Endodermal cell (in vitro differentiated cells): ENCODE measurements at regions not wholly inside any gene's neighbourhood (a gene's known extent, or its start where the extent isn't known, plus 50 kb on each side); places are given as distances from the start of the nearest gene placed in this dataset.

Experiments used
- DNase-seq: peaks from one replicate; pipeline ENCODE4 v3.0.0-alpha.2; 2017
- H3K27ac ChIP-seq: 2 replicates; pipeline ENCODE4 v1.5.1; 2013; ENCODE audit warnings: mild to moderate bottlenecking, low read depth, low read length, moderate library complexity
- H3K27me3 ChIP-seq: 2 replicates; pipeline ENCODE4 v1.6.1; 2013; ENCODE audit warnings: mild to moderate bottlenecking, low read length, moderate library complexity; ENCODE audit not compliant: insufficient read depth, control insufficient read depth, poor library complexity, severe bottlenecking
- H3K36me3 ChIP-seq: 2 replicates; pipeline ENCODE4 v1.7.0; 2013; ENCODE audit warnings: mild to moderate bottlenecking, low read length, moderate library complexity; ENCODE audit not compliant: control insufficient read depth, insufficient read depth
- H3K4me1 ChIP-seq: one replicate; pipeline ENCODE4 v1.7.0; 2013; ENCODE audit warnings: low read length; ENCODE audit not compliant: control insufficient read depth, insufficient read depth
- H3K4me3 ChIP-seq: 2 replicates; pipeline ENCODE4 v1.5.1; 2013; ENCODE audit warnings: mild to moderate bottlenecking, low read length, moderate library complexity
- H3K9ac ChIP-seq: 2 replicates; pipeline ENCODE4 v1.6.1; 2013; ENCODE audit warnings: mild to moderate bottlenecking, low read length, moderate library complexity; ENCODE audit not compliant: poor library complexity, severe bottlenecking; ENCODE audit errors: extremely low read depth
- H3K9me3 ChIP-seq: 2 replicates; pipeline ENCODE4 v1.6.1; 2013; ENCODE audit warnings: mild to moderate bottlenecking, low read length, moderate library complexity; ENCODE audit not compliant: control insufficient read depth
- H3K27ac Mint-ChIP-seq: 2 replicates; pipeline ENCODE4 v1.8.0; 2020; ENCODE audit warnings: mixed read lengths
- H3K27me3 Mint-ChIP-seq: 2 replicates; pipeline ENCODE4 v1.8.0; 2021; ENCODE audit warnings: mild to moderate bottlenecking, mixed read lengths; ENCODE audit not compliant: insufficient read depth
- H3K36me3 Mint-ChIP-seq: 2 replicates; pipeline ENCODE4 v1.8.0; 2020; ENCODE audit warnings: low read depth, mixed read lengths
- H3K4me1 Mint-ChIP-seq: 2 replicates; pipeline ENCODE4 v1.8.0; 2020; ENCODE audit warnings: mixed read lengths
- H3K4me3 Mint-ChIP-seq: 2 replicates; pipeline ENCODE4 v1.8.0; 2020; ENCODE audit warnings: mild to moderate bottlenecking, moderate library complexity, mixed read lengths
- H3K9me3 Mint-ChIP-seq: 2 replicates; pipeline ENCODE4 v1.8.0; 2020; ENCODE audit warnings: mild to moderate bottlenecking, mixed read lengths
- CTCF ChIP-seq: fragments of 200-600 bp; sonication (generic); conservative IDR thresholded peaks from 2 replicates; pipeline ENCODE4 v1.5.0; 2021; ENCODE audit warnings: antibody characterized with exemption, mild to moderate bottlenecking
- WGBS, 2 experiments: methylation state at CpG; one replicate each; pipeline versions ENCODE4 v1.1.5 to v1.1.7; 2013; ENCODE audit warnings: missing lambda C conversion rate in 2 of 2, mixed read lengths in 1 of 2; ENCODE audit not compliant: insufficient coverage in 1 of 2, insufficient read length in 1 of 2; 5-methylcytosine and 5-hydroxymethylcytosine counted together

GRCh38 chr13:74187564-74187963, 53.4 kb upstream of the KLF12 start:
- Histone ChIP-seq H3K9me3 (no peaks in the 10 kb centered on the region), H3K4me1 (no peaks in the 10 kb centered on the region), H3K36me3 (no peaks in the 10 kb centered on the region), H3K27ac (no peak overlapping the region), H3K27me3 (no peaks in the 10 kb centered on the region), H3K9ac (no peak overlapping the region), H3K4me3 (no peak overlapping the region)
- TF ChIP-seq CTCF: no peak
- no peak overlapping the region for H3K27ac Mint-ChIP-seq
- no peaks in the 10 kb centered on the region for H3K9me3 Mint-ChIP-seq
- H3K36me3 Mint-ChIP-seq: no peaks in the 10 kb centered on the region
- H3K4me1 Mint-ChIP-seq: no peaks in the 10 kb centered on the region
- DNase-seq: no peak
- no peaks in the 10 kb centered on the region for H3K27me3 Mint-ChIP-seq
- 80 to 87% methylated on average over 1 to 2 of the region's 2 CpGs for WGBS, 2 experiments
- no peak overlapping the region for H3K4me3 Mint-ChIP-seq

GRCh38 chr13:74184283-74184682, 50.1 kb upstream of the KLF12 start:
- Mint-ChIP-seq H3K4me3 (no peak overlapping the region), H3K4me1 (no peaks in the 10 kb centered on the region), H3K27me3 (no peaks in the 10 kb centered on the region), H3K36me3 (no peaks in the 10 kb centered on the region), H3K9me3 (no peaks in the 10 kb centered on the region), H3K27ac (no peak overlapping the region)
- no peak for DNase-seq
- no peak overlapping the region for H3K4me3 ChIP-seq
- no peak for TF ChIP-seq CTCF
- no peaks in the 10 kb centered on the region for H3K4me1 ChIP-seq
- no peak overlapping the region for H3K9ac ChIP-seq
- H3K27ac ChIP-seq: no peak overlapping the region
- H3K36me3 ChIP-seq: no peaks in the 10 kb centered on the region
- 60% methylated on average over 1 of the region's 1 CpG; no CpG with 5 or more reads in 1 of the 2 experiments for WGBS, 2 experiments
- H3K27me3 ChIP-seq: no peaks in the 10 kb centered on the region
- no peaks in the 10 kb centered on the region for H3K9me3 ChIP-seq
